Peyer's patch (tissue), 4 donors: ENCODE measurements at regions not wholly inside any gene's neighbourhood (a gene's known extent, or its start where the extent isn't known, plus 50 kb on each side); places are given as distances from the start of the nearest gene placed in this dataset.

Source experiments
- POLR2A ChIP-seq, 2 donors: fragments of 450-650 bp; IDR thresholded peaks; one replicate each; pipeline ENCODE4 v1.5.1; 2017; ENCODE audit warnings: antibody characterized with exemption in 2 of 2, mild to moderate bottlenecking in 2 of 2, moderate library complexity in 2 of 2
- TF ChIP-seq, protein P1 (sequence below), 6 experiments: fragments of 450-650 bp in 4 of 6; fragments of 200-600 bp in 2 of 6; sonication (generic) in 1 of 6; IDR thresholded peaks; one replicate each; pipeline ENCODE4 v1.5.1; 2017 to 2019; ENCODE audit warnings: antibody characterized with exemption in 6 of 6, mild to moderate bottlenecking in 3 of 6, moderate library complexity in 1 of 6

DNA sequence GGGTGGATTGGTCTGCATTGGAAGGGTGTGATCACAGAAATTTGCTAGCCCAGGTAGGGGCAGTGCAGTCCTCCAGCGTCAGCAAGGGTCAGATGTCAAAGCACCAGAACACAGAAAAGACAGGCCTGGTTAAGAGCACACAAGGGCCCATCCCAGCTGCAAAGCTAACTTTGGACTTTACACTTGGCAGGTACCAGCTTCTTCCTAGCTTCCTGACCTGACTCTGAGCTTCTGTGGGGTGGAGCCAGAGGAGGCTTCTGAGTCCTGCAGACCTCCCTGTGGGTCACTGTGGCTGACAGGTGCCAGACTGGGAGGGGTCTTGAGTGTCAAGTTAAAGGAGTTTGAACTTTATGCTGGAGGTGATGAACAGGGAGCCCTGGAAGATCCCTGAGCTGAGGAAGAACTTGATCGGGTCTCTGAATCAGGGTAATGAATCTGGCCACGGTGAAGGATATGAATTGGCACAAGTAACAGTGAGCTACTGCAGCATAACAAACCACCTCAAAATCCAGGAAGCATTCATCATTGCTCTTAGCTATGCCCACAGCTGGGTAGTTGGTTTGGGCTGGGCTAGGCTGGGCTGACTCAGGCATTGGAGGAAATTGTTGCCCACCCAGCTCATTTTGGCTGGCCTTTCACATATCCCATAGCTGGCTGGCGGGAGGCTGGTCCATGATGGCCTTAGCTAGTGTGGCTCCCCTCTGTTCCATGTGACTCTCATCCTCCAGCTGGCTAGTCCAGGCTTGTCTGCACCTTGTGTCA is 63.4 kb downstream of the BARX1 start:
- TF ChIP-seq, protein P1, sequence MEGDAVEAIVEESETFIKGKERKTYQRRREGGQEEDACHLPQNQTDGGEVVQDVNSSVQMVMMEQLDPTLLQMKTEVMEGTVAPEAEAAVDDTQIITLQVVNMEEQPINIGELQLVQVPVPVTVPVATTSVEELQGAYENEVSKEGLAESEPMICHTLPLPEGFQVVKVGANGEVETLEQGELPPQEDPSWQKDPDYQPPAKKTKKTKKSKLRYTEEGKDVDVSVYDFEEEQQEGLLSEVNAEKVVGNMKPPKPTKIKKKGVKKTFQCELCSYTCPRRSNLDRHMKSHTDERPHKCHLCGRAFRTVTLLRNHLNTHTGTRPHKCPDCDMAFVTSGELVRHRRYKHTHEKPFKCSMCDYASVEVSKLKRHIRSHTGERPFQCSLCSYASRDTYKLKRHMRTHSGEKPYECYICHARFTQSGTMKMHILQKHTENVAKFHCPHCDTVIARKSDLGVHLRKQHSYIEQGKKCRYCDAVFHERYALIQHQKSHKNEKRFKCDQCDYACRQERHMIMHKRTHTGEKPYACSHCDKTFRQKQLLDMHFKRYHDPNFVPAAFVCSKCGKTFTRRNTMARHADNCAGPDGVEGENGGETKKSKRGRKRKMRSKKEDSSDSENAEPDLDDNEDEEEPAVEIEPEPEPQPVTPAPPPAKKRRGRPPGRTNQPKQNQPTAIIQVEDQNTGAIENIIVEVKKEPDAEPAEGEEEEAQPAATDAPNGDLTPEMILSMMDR (IDR thresholded peaks at IDR 0.05), result no peak
- no peak for TF ChIP-seq POLR2A (IDR thresholded peaks at IDR 0.05)
